GM12891 (cell line): ENCODE measurements at regions not wholly inside any gene's neighbourhood (a gene's known extent, or its start where the extent isn't known, plus 50 kb on each side); places are given as distances from the start of the nearest gene placed in this dataset.

ENCODE experiments used
- DNase-seq: peaks from one replicate; pipeline ENCODE4 v3.0.0; 2011; ENCODE audit warnings: low spot score; ENCODE audit not compliant: insufficient read length
- FAIRE-seq: peaks from 2 replicates; lab custom pipeline; 2011; peaks lifted over from hg19 to GRCh38; lab: Jason Lieb, UNC
- PAX5 ChIP-seq: IDR thresholded peaks from 2 replicates; pipeline ENCODE4 v1.6.1; 2011; ENCODE audit warnings: low read length, moderate library complexity, mild to moderate bottlenecking; ENCODE audit not compliant: insufficient read depth, severe bottlenecking
- POLR2A ChIP-seq: IDR thresholded peaks from 2 replicates; pipeline ENCODE4 v1.6.1; 2011; ENCODE audit warnings: low read depth, low read length, control low read depth
- POLR2AphosphoS5 ChIP-seq: IDR thresholded peaks from 2 replicates; pipeline ENCODE4 v1.6.1; 2011; ENCODE audit warnings: low read depth, low read length, control low read depth
- POU2F2 ChIP-seq: IDR thresholded peaks from 2 replicates; pipeline ENCODE4 v1.6.1; 2011; ENCODE audit warnings: low read depth, mild to moderate bottlenecking, control low read depth, low read length, moderate library complexity
- SPI1 ChIP-seq: IDR thresholded peaks from 2 replicates; pipeline ENCODE4 v1.6.1; 2011; ENCODE audit warnings: low read depth, low read length, control low read depth
- TAF1 ChIP-seq: IDR thresholded peaks from 2 replicates; pipeline ENCODE4 v1.6.1; 2011; ENCODE audit warnings: low read depth, low read length, control low read depth

GRCh38 chr2:133817680-133818566 lies 249.7 kb upstream of the NCKAP5 start:
- DNase-seq = no peak
- TF ChIP-seq POLR2AphosphoS5 = no peak
- TF ChIP-seq TAF1 = no peak
- TF ChIP-seq POLR2A = no peak
- no peak for TF ChIP-seq PAX5
- TF ChIP-seq POU2F2 = no peak
- TF ChIP-seq SPI1 = no peak
- no peak for FAIRE-seq

DNA sequence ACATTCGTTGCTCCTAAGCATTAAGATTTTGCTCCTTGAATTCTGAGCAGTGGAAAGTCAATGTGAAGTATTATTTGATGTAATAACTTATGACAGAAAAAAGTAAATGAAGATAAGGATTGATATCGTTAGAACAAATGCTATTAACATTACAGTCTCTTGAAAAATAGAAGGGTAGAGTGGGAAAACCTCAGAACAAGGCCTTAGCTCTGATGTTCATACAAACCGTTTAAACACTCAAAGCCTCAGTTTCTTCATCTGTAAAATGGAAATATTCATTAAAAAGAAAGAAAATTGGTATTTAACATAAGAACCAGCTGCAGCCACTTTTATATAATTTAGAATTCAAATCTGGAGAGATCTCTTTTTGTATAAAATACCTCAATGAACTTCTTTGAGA lies 250.4 kb upstream of the NCKAP5 start:
- TF ChIP-seq POLR2AphosphoS5 (no peak), POU2F2 (no peak), TAF1 (no peak)
- no peak for FAIRE-seq

GRCh38 chr2:133819906-133820305 lies 251.6 kb upstream of the NCKAP5 start:
- FAIRE-seq (no peak), DNase-seq (no peak)
- no peak for TF ChIP-seq PAX5
- TF ChIP-seq POLR2AphosphoS5 = no peak
- TF ChIP-seq POU2F2 = no peak
- no peak for TF ChIP-seq TAF1
- TF ChIP-seq SPI1 = no peak
- TF ChIP-seq POLR2A = no peak

More for the DNA sequence above, 250.4 kb upstream of the NCKAP5 start:
- DNase-seq = no peak

- no peak for FAIRE-seq
- no peak for DNase-seq
- TF ChIP-seq POU2F2 (no peak), POLR2A (no peak), SPI1 (no peak), TAF1 (no peak), PAX5 (no peak), POLR2AphosphoS5 (no peak)
Observed at GRCh38 chr2:133821107-133821760, 253.0 kb upstream of the NCKAP5 start.

GRCh38 chr2:133822517-133823225 lies 254.4 kb upstream of the NCKAP5 start:
- DNase-seq (no peak), FAIRE-seq (no peak)
- TF ChIP-seq POLR2AphosphoS5 (no peak), POU2F2 (no peak), TAF1 (no peak), POLR2A (no peak), PAX5 (no peak), SPI1 (no peak)

DNA sequence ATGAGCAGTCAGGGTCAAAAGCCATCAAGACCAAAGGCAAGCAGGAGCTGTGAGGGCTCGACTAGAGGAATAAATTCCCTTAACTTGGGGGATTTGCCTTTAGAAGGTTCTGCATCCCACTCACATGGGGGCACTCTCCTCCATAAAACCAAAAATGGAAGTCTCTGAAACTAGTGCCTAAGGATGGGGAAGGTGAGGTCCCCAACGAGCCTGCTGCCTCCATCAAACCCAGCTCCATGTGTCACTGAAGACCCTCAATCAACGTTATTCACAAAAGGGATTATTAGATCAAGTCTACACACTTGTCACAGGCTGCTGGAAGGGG lies 254.9 kb upstream of the NCKAP5 start:
- TF ChIP-seq TAF1 (no peak), PAX5 (no peak), POU2F2 (no peak), POLR2AphosphoS5 (no peak), SPI1 (no peak), POLR2A (no peak)
- FAIRE-seq (no peak), DNase-seq (no peak)

GRCh38 chr2:133824869-133825268 lies 256.6 kb upstream of the NCKAP5 start:
- DNase-seq (no peak), FAIRE-seq (no peak)
- TF ChIP-seq PAX5 (no peak), POLR2A (no peak), TAF1 (no peak), POLR2AphosphoS5 (no peak), SPI1 (no peak), POU2F2 (no peak)

- no peak for DNase-seq
- TF ChIP-seq SPI1 = no peak
- no peak for TF ChIP-seq POLR2AphosphoS5
- TF ChIP-seq PAX5 = no peak
- no peak for TF ChIP-seq POLR2A
- TF ChIP-seq TAF1 = no peak
- no peak for TF ChIP-seq POU2F2
- no peak for FAIRE-seq
Observed at GRCh38 chr2:133825778-133826177, 257.5 kb upstream of the NCKAP5 start.

DNA sequence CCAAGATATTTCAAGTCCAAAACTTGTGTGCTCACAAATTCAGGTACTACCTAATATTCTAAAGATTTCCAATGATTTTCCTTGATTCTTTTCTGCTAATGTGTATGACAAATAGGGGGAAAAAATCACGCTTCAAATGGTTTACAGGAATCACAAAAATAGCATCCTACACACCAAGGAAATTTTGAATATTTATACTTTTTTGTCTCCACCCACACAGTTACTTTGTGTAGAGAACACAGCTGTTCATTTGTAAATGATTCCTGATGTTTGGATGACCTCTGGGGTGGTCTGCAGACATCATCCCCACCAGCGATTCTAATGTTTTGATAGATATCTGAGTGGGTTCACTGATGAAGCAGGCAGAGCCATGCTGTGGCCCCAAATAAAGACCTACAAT lies 260.6 kb upstream of the NCKAP5 start:
- FAIRE-seq = no peak
- no peak for TF ChIP-seq SPI1
- no peak for TF ChIP-seq TAF1
- TF ChIP-seq POU2F2 = no peak
- no peak for TF ChIP-seq POLR2AphosphoS5
- TF ChIP-seq POLR2A = no peak
- no peak for TF ChIP-seq PAX5

More for the DNA sequence above, 260.6 kb upstream of the NCKAP5 start:
- DNase-seq = no peak
